ENCODE measurements at regions not wholly inside any gene's neighbourhood (a gene's known extent, or its start where the extent isn't known, plus 50 kb on each side); places are given as distances from the start of the nearest gene placed in this dataset.

DNA sequence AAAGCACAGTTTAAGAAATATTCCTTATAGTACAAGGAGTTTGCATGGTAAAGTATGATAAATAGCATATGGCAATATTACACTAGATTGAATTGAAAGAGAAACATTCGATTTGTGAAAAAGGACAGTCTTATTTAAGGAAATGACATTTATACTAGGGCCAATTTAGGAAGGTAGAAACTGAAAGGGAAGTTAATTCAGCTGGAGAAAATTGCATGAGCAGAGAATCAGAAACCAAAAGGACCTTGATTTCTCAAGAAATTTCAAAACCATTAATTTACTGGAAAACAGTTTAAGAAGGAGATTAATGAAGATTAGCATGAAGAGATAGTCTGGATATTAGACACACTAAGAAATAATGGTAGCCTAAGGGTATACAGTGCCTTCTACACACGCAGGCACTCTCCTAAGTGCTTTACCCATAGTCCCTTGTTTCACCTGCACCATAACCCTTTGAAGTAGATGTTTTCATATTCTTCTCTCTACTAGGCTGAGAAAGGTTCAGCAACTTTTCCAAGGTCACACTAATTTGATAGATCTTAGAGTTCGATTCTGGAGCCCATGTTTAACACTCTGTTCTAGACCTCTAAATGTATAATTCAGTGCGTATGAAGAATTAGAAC is 259.1 kb upstream of the SLIT2 start:
- H3K79me2 ChIP-seq (ENCODE audit: insufficient read depth, low read length): no peaks in the 10 kb centered on the region
- BruUV-seq (replicated peaks): no TSS peak
- 2% methylated on average over 4 of the region's 4 CpGs for WGBS (ENCODE audit: low lambda C conversion rate)
- no peak for ATAC-seq
- H3K4me1 ChIP-seq (ENCODE audit: insufficient read depth, low read length): no peaks in the 10 kb centered on the region
- in situ Hi-C loops (cut with HindIII; ENCODE audit: extremely low pct_ligation_motif_present, low pct_unique_long_range_greater_than_20kb): no loop called here
- H3K9me3 ChIP-seq (ENCODE audit: low read length): peaks cover 72% of the 10 kb centered on the region
- no peaks in the 10 kb centered on the region for H3K36me3 ChIP-seq (replicated peaks in 1 of 2; ENCODE audit: control insufficient read depth in 1 of 2, insufficient read depth in 2 of 2, low read length in 2 of 2)
- no peak overlapping the region for H3K4me2 ChIP-seq (ENCODE audit: low read depth, low read length)
- H2AFZ ChIP-seq (ENCODE audit: low read length): no peak overlapping the region
- CTCF ChIA-PET (ENCODE audit: low intra/inter-chr PET ratio, low total read pairs): no interaction called here
- no peak for FAIRE-seq
- no peak overlapping the region for H3K4me3 ChIP-seq (replicated peaks in 1 of 3; ENCODE audit: insufficient read depth in 1 of 3, low read depth in 2 of 3, low read length in 3 of 3)
- POLR2A ChIA-PET: no interaction called here
- H4K20me1 ChIP-seq (ENCODE audit: insufficient read depth, low read length): no peaks in the 10 kb centered on the region
- H3K27me3 ChIP-seq (ENCODE audit: control insufficient read depth in 1 of 2, insufficient read depth in 2 of 2, low read length in 2 of 2): no peaks in the 10 kb centered on the region
- TF ChIP-seq, protein P1, sequence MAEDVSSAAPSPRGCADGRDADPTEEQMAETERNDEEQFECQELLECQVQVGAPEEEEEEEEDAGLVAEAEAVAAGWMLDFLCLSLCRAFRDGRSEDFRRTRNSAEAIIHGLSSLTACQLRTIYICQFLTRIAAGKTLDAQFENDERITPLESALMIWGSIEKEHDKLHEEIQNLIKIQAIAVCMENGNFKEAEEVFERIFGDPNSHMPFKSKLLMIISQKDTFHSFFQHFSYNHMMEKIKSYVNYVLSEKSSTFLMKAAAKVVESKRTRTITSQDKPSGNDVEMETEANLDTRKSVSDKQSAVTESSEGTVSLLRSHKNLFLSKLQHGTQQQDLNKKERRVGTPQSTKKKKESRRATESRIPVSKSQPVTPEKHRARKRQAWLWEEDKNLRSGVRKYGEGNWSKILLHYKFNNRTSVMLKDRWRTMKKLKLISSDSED (CRISPR knock-in tag; IDR thresholded peaks at IDR 0.05): no peak
- no peak for TF ChIP-seq SALL1 (CRISPR knock-in tag; IDR thresholded peaks at IDR 0.05)
- H3K27ac ChIP-seq (ENCODE audit: extremely low read length, insufficient read depth, low read length): no peak overlapping the region
- no peak overlapping the region for H3K9ac ChIP-seq (ENCODE audit: insufficient read depth, low read depth, low read length)
- no peak for DNase-seq (ENCODE audit: low spot score)
- intact Hi-C loops (cut with micrococcal nuclease; ENCODE audit: unreplicated experiment): no loop called here

DNA sequence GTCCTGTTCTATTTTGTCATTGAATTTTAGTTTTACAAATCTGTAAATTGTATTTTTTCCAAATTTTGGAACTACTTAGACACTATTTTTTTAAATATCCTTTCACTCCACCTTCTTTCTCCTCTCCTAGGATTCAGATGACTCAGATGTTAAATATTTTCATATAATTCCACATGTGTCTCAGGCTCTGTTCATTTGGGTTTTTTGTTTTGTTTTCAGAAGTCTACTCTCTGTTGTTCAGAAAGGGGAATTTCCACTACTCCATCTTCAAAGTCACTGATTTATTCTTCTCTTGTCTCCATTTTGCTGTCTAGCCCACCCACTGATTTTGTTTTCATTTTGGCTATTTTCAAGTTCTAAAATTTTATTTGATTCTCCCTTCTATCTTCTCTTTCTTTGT is 264.0 kb upstream of the SLIT2 start:
- no peak for ATAC-seq
- H3K27me3 ChIP-seq (ENCODE audit: control insufficient read depth in 1 of 2, insufficient read depth in 2 of 2, low read length in 2 of 2): no peaks in the 10 kb centered on the region
- H3K4me3 ChIP-seq (replicated peaks in 1 of 3; ENCODE audit: insufficient read depth in 1 of 3, low read depth in 2 of 3, low read length in 3 of 3): no peak overlapping the region
- POLR2A ChIA-PET: no interaction called here
- no peak for FAIRE-seq
- DNase-seq (ENCODE audit: low spot score): no peak
- no peak for TF ChIP-seq POLR2AphosphoS5 (IDR thresholded peaks at IDR 0.05; ENCODE audit: low read depth, low read length)
- TF ChIP-seq RFXAP (CRISPR knock-in tag; IDR thresholded peaks at IDR 0.05; ENCODE audit: borderline replicate concordance): no peak
- TF ChIP-seq NKX3-1 (CRISPR knock-in tag; IDR thresholded peaks at IDR 0.05): no peak
- TF ChIP-seq HOXD1 (CRISPR knock-in tag; IDR thresholded peaks at IDR 0.05): no peak
- TF ChIP-seq ELF4 (CRISPR knock-in tag; IDR thresholded peaks at IDR 0.05; ENCODE audit: borderline replicate concordance): no peak
- in situ Hi-C loops (cut with HindIII; ENCODE audit: extremely low pct_ligation_motif_present, low pct_unique_long_range_greater_than_20kb) (no loop called here), intact Hi-C loops (cut with micrococcal nuclease; ENCODE audit: unreplicated experiment) (no loop called here)
- H3K4me2 ChIP-seq (ENCODE audit: low read depth, low read length): no peak overlapping the region
- H3K9ac ChIP-seq (ENCODE audit: insufficient read depth, low read depth, low read length): no peak overlapping the region
- H3K9me3 ChIP-seq (ENCODE audit: low read length): peaks cover 91% of the 10 kb centered on the region
- no peaks in the 10 kb centered on the region for H3K79me2 ChIP-seq (ENCODE audit: insufficient read depth, low read length)
- no peak overlapping the region for H2AFZ ChIP-seq (ENCODE audit: low read length)
- H4K20me1 ChIP-seq (ENCODE audit: insufficient read depth, low read length): no peaks in the 10 kb centered on the region
- no peaks in the 10 kb centered on the region for H3K4me1 ChIP-seq (ENCODE audit: insufficient read depth, low read length)
- H3K27ac ChIP-seq (ENCODE audit: extremely low read length, insufficient read depth, low read length): no peak overlapping the region
- CTCF ChIA-PET (ENCODE audit: low intra/inter-chr PET ratio, low total read pairs): no interaction called here
- no TSS peak for BruUV-seq (replicated peaks)
- no peaks in the 10 kb centered on the region for H3K36me3 ChIP-seq (replicated peaks in 1 of 2; ENCODE audit: control insufficient read depth in 1 of 2, insufficient read depth in 2 of 2, low read length in 2 of 2)

Data from HepG2 (cell line).